Retinal pigment epithelial cell (primary cell): ENCODE measurements at regions not wholly inside any gene's neighbourhood (a gene's known extent, or its start where the extent isn't known, plus 50 kb on each side); places are given as distances from the start of the nearest gene placed in this dataset.

ENCODE experiments used
- DNase-seq: peaks from one replicate; pipeline ENCODE4 v3.0.0-alpha.2; 2010; ENCODE audit warnings: low read depth
- H3K4me3 ChIP-seq: 2 replicates; pipeline ENCODE4 v1.5.1; 2011; ENCODE audit warnings: mild to moderate bottlenecking, low read length, control low read depth, moderate library complexity
- TF ChIP-seq, protein P1 (sequence below): conservative IDR thresholded peaks from 2 replicates; pipeline ENCODE4 v1.5.1; 2011; ENCODE audit warnings: low read depth, low read length, control low read depth, inconsistent platforms

DNA sequence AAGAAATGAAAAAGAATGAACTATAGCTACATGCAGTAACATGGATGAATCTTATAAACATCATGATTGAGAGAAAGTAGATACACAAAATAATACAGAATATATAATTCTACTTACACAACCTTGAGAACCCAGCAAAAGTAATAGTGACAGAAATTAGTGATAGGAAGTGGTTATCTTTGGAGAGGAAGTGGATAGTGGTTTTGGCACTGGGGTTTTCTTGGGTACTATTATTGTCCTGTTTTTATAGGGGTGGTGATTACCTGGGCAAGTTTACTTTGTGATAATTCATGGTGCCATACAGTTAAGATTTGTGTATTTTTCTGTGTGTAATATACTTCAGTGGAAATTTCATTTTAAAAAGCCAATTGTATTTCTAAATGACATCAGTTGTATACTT, 352.7 kb downstream of the AEBP2 start:
- DNase-seq: no peak
- no peak overlapping the region for H3K4me3 ChIP-seq
- TF ChIP-seq, protein P1, sequence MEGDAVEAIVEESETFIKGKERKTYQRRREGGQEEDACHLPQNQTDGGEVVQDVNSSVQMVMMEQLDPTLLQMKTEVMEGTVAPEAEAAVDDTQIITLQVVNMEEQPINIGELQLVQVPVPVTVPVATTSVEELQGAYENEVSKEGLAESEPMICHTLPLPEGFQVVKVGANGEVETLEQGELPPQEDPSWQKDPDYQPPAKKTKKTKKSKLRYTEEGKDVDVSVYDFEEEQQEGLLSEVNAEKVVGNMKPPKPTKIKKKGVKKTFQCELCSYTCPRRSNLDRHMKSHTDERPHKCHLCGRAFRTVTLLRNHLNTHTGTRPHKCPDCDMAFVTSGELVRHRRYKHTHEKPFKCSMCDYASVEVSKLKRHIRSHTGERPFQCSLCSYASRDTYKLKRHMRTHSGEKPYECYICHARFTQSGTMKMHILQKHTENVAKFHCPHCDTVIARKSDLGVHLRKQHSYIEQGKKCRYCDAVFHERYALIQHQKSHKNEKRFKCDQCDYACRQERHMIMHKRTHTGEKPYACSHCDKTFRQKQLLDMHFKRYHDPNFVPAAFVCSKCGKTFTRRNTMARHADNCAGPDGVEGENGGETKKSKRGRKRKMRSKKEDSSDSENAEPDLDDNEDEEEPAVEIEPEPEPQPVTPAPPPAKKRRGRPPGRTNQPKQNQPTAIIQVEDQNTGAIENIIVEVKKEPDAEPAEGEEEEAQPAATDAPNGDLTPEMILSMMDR: no peak

DNA sequence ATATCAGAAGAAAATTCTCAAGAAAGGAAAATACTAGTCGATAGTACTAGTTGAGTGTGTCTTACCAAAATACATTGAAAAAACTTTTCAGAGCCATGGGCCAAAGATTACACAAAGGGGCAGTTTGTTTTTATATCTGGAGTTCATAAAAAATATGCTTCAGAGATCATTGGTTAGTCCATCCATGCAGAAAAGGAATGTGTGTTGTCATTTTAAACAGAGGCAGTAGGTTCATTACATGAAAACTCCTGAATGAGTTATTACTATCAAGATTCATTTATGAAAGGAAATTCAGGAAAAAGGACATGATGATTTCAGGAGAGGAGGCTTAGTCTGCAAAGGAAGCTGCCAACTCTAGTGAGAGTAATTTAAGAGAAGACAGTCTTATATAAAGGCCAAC, 354.8 kb downstream of the AEBP2 start:
- DNase-seq: no peak
- TF ChIP-seq, protein P1: no peak
- H3K4me3 ChIP-seq: no peak overlapping the region

GRCh38 chr12:19799216-19799615, 359.9 kb downstream of the AEBP2 start:
- no peak overlapping the region for H3K4me3 ChIP-seq
- no peak for DNase-seq
- TF ChIP-seq, protein P1: no peak

- H3K4me3 ChIP-seq: no peak overlapping the region
- peak; percentile 33 for DNase-seq
- TF ChIP-seq, protein P1: no peak
These were observed 360.8 kb downstream of the AEBP2 start for GRCh38 chr12:19799895-19800602.

DNA sequence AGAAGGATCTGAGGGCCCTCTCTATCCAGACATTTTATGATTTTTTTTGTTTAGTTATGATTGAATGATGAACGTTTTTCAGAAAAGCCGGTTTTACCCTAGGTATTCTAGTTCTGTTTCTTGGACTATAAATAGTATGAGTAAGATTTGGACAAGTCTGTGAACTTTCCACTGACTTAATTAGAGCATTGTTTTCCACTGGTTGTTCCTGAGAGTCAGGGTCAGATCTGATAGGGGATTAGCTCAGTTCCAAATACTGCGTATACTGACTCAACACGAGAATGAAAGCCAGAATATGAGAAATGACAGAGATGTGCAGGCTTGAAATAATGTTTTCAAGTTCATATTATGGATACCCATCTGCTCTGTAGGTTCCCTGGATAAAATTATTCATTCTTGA, 361.6 kb downstream of the AEBP2 start:
- no peak overlapping the region for H3K4me3 ChIP-seq
- peak; percentile 78 for DNase-seq
- TF ChIP-seq, protein P1: no peak

DNA sequence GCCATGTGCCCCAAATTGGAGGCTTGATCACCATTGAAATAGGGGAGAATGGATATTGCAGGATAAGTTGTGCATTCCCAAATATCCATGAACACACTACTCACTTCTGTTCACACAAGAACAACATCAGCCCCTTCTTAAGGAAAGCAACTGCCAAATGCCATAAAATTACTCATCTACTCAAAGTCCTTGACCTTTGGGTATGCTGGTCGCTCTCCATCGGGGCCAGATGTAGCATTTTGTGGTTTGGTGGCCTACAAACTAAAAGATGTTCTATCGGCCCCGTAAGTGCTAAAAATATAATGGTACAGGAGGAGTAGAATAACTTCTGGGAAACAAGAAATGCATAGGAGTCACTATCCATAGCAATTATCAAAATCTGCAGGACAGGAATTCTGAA, 362.6 kb downstream of the AEBP2 start:
- H3K4me3 ChIP-seq: no peak overlapping the region
- no peak for DNase-seq
- TF ChIP-seq, protein P1: no peak

- DNase-seq: no peak
- H3K4me3 ChIP-seq: no peak overlapping the region
These were observed 363.6 kb downstream of the AEBP2 start for GRCh38 chr12:19802915-19803314.

More at GRCh38 chr12:19802915-19803314, 363.6 kb downstream of the AEBP2 start:
- TF ChIP-seq, protein P1: no peak
